A549 (cell line): ENCODE measurements at regions not wholly inside any gene's neighbourhood (a gene's known extent, or its start where the extent isn't known, plus 50 kb on each side); places are given as distances from the start of the nearest gene placed in this dataset.

Source experiments
- EP300 ChIP-seq, 2 experiments: fragments of >200 bp; sonication (Bioruptor Twin); formaldehyde crosslinking; IDR thresholded peaks; 2 replicates in 1 of 2; 3 replicates in 1 of 2; pipeline ENCODE4 v1.6.1; 2016 to 2017
- ESRRA ChIP-seq: fragments of 150-350 bp; IDR thresholded peaks from 2 replicates; pipeline ENCODE4 v1.6.1; 2014; ENCODE audit warnings: mild to moderate bottlenecking, low read length, borderline replicate concordance
- HEYL ChIP-seq: fragments of 250-450 bp; sonication (Bioruptor Pico); IDR thresholded peaks from 2 replicates; pipeline ENCODE4 v1.8.0; 2021; ENCODE audit warnings: mild to moderate bottlenecking, moderate library complexity
- JUN ChIP-seq, 2 experiments: fragments of >200 bp; sonication (Bioruptor Twin); formaldehyde crosslinking; IDR thresholded peaks; 2 replicates in 1 of 2; 3 replicates in 1 of 2; pipeline ENCODE4 v1.6.1; 2016 to 2017
- JUNB ChIP-seq: fragments of >200 bp; sonication (Bioruptor Twin); formaldehyde crosslinking; IDR thresholded peaks from 2 replicates; pipeline ENCODE4 v1.6.1; 2016
- MAFK ChIP-seq: fragments of 450-650 bp; IDR thresholded peaks from 2 replicates; pipeline ENCODE4 v1.6.1; 2014; ENCODE audit not compliant: partially characterized antibody
- MAZ ChIP-seq: fragments of 150-350 bp; IDR thresholded peaks from 2 replicates; pipeline ENCODE4 v1.6.1; 2014; ENCODE audit warnings: antibody characterized with exemption, low read depth, low read length, borderline replicate concordance
- PHF8 ChIP-seq: fragments of 200-600 bp; sonication (generic); IDR thresholded peaks from 2 replicates; pipeline ENCODE4 v1.6.1; 2016; ENCODE audit warnings: low read depth, mild to moderate bottlenecking, antibody characterized with exemption, moderate library complexity, borderline replicate concordance
- POLR2A ChIP-seq: IDR thresholded peaks from 2 replicates; pipeline ENCODE4 v1.6.1; 2012; ENCODE audit warnings: mild to moderate bottlenecking, low read length
- RCOR1 ChIP-seq: fragments of 150-350 bp; IDR thresholded peaks from 2 replicates; pipeline ENCODE4 v1.6.1; 2014; ENCODE audit warnings: antibody characterized with exemption, low read length, low read depth
- SMC3 ChIP-seq: fragments of >200 bp; sonication (Bioruptor Twin); formaldehyde crosslinking; IDR thresholded peaks from 3 replicates; pipeline ENCODE4 v1.6.1; 2018; ENCODE audit warnings: inconsistent platforms
- TF ChIP-seq, protein P1 (sequence below): fragments of >200 bp; sonication (Bioruptor Twin); formaldehyde crosslinking; IDR thresholded peaks from 3 replicates; pipeline ENCODE4 v1.5.1; 2016
- TF ChIP-seq, protein P2 (sequence below): fragments of 200-600 bp; sonication (generic); IDR thresholded peaks from 2 replicates; pipeline ENCODE4 v1.6.1; 2016; ENCODE audit warnings: antibody characterized with exemption, mild to moderate bottlenecking, moderate library complexity

DNA sequence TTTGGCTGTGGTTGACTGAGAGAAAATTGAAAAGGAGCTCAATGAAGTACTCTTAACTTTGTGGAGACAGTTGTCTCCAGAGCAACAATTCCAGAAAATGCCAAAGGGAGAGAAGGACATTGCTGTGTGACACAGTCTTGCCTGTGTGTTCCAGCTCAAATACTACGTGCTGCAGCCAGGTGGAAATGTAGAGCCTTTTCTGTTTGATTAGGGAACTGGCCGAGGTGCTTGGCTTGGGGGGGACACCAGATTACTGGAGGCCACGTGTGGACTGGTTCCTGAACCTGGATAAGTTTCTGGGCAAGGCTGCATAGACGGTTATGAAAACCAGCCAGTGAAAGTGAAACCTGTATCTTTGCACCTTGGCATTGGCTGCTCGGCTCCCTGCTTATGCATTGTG, 217.9 kb downstream of the CTH start:
- TF ChIP-seq PHF8 (no peak), MAFK (no peak), RCOR1 (no peak), JUNB (no peak), JUN (IDR thresholded peaks at IDR 0.05) (no peak), SMC3 (no peak), ESRRA (no peak), HEYL (CRISPR knock-in tag) (no peak), MAZ (no peak), EP300 (IDR thresholded peaks at IDR 0.05) (no peak), POLR2A (no peak)
- TF ChIP-seq, protein P1, sequence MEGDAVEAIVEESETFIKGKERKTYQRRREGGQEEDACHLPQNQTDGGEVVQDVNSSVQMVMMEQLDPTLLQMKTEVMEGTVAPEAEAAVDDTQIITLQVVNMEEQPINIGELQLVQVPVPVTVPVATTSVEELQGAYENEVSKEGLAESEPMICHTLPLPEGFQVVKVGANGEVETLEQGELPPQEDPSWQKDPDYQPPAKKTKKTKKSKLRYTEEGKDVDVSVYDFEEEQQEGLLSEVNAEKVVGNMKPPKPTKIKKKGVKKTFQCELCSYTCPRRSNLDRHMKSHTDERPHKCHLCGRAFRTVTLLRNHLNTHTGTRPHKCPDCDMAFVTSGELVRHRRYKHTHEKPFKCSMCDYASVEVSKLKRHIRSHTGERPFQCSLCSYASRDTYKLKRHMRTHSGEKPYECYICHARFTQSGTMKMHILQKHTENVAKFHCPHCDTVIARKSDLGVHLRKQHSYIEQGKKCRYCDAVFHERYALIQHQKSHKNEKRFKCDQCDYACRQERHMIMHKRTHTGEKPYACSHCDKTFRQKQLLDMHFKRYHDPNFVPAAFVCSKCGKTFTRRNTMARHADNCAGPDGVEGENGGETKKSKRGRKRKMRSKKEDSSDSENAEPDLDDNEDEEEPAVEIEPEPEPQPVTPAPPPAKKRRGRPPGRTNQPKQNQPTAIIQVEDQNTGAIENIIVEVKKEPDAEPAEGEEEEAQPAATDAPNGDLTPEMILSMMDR: no peak
- TF ChIP-seq, protein P2, sequence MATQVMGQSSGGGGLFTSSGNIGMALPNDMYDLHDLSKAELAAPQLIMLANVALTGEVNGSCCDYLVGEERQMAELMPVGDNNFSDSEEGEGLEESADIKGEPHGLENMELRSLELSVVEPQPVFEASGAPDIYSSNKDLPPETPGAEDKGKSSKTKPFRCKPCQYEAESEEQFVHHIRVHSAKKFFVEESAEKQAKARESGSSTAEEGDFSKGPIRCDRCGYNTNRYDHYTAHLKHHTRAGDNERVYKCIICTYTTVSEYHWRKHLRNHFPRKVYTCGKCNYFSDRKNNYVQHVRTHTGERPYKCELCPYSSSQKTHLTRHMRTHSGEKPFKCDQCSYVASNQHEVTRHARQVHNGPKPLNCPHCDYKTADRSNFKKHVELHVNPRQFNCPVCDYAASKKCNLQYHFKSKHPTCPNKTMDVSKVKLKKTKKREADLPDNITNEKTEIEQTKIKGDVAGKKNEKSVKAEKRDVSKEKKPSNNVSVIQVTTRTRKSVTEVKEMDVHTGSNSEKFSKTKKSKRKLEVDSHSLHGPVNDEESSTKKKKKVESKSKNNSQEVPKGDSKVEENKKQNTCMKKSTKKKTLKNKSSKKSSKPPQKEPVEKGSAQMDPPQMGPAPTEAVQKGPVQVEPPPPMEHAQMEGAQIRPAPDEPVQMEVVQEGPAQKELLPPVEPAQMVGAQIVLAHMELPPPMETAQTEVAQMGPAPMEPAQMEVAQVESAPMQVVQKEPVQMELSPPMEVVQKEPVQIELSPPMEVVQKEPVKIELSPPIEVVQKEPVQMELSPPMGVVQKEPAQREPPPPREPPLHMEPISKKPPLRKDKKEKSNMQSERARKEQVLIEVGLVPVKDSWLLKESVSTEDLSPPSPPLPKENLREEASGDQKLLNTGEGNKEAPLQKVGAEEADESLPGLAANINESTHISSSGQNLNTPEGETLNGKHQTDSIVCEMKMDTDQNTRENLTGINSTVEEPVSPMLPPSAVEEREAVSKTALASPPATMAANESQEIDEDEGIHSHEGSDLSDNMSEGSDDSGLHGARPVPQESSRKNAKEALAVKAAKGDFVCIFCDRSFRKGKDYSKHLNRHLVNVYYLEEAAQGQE: no peak
